K562 (cell line): ENCODE measurements at regions not wholly inside any gene's neighbourhood (a gene's known extent, or its start where the extent isn't known, plus 50 kb on each side); places are given as distances from the start of the nearest gene placed in this dataset.
A peak's percentile ranks its signal among the peaks of the same experiment; 100 is the strongest.

Experiments
- ATAC-seq: fragments of 200-7000 bp; cut with Tn5 transposase; 3 replicates; pipeline ENCODE4 v1.9.1; 2020; ENCODE audit warnings: moderate library complexity
- BruUV-seq: library from RNA; stranded (reverse); fragments of 400-500 nt; replicated peaks from 2 replicates; lab custom pipeline; 2021; lab: Mats Ljungman, UMichigan
- CTCF ChIA-PET: fragments of 300-600 bp; formaldehyde crosslinking; extraction: SDS; loops from one replicate; lab custom pipeline; 2021; ENCODE audit warnings: low intra/inter-chr PET ratio; lab: Yijun Ruan, JAX
- POLR2A ChIA-PET: fragments of 300-600, 350-650 bp; sonication (Branson Sonifier 250); formaldehyde crosslinking; extraction: SDS; loops from one replicate; lab custom pipeline; 2021; ENCODE audit warnings: antibody characterized with exemption, inconsistent platforms; lab: Yijun Ruan, JAX
- DNase-seq, 4 experiments: peaks; one replicate each; pipeline versions ENCODE4 v3.0.0 to v3.0.0-alpha.2; 2011 to 2018; ENCODE audit warnings: low spot score in 3 of 4, mixed read lengths in 3 of 4; ENCODE audit errors: extremely low read depth in 1 of 4
- FAIRE-seq: peaks from 2 replicates; lab custom pipeline; 2011; peaks lifted over from hg19 to GRCh38; lab: Jason Lieb, UNC
- H2AFZ ChIP-seq: 2 replicates; pipeline ENCODE4 v1.6.0; 2011; ENCODE audit warnings: low read depth, low read length, control low read depth, inconsistent platforms
- H3K27ac ChIP-seq: fragments of 200-600 bp; 3 replicates; pipeline ENCODE4 v1.8.0; 2011; ENCODE audit warnings: low read depth, mild to moderate bottlenecking, control low read depth, inconsistent platforms, low read length, moderate library complexity, mixed read lengths; ENCODE audit errors: extremely low read depth
- H3K27me3 ChIP-seq, 2 experiments: fragments of 300-600 bp in 1 of 2; 2 replicates in 1 of 2; 3 replicates in 1 of 2; pipeline versions ENCODE4 v1.6.0 to v1.8.0; 2011; ENCODE audit warnings: inconsistent platforms in 2 of 2, low read length in 2 of 2, mild to moderate bottlenecking in 1 of 2, mixed read lengths in 1 of 2, moderate library complexity in 1 of 2; ENCODE audit not compliant: control insufficient read depth in 2 of 2, insufficient read depth in 2 of 2
- H3K36me3 ChIP-seq: fragments of 300-600 bp; 3 replicates; pipeline ENCODE4 v1.8.0; 2011; ENCODE audit warnings: mild to moderate bottlenecking, low read length, inconsistent platforms; ENCODE audit not compliant: control insufficient read depth, insufficient read depth
- H3K4me1 ChIP-seq, 2 experiments: fragments of 200-600 bp in 1 of 2; replicated peaks in 1 of 2; 2 replicates in 1 of 2; 3 replicates in 1 of 2; pipeline versions ENCODE4 v1.5.1 to v1.8.0; 2011; ENCODE audit warnings: inconsistent platforms in 2 of 2, low read length in 2 of 2, mild to moderate bottlenecking in 1 of 2, mixed read lengths in 1 of 2, moderate library complexity in 1 of 2; ENCODE audit not compliant: control insufficient read depth in 2 of 2, insufficient read depth in 2 of 2
- H3K4me2 ChIP-seq: 2 replicates; pipeline ENCODE4 v1.6.1; 2011; ENCODE audit warnings: low read length, control low read depth, inconsistent platforms, mixed read lengths; ENCODE audit not compliant: insufficient read depth
- H3K4me3 ChIP-seq: fragments of 200-600 bp; sonication (generic), shearing (Covaris generic); 2 replicates; pipeline ENCODE4 v1.5.1; 2016; ENCODE audit warnings: control low read depth, inconsistent platforms
- H3K79me2 ChIP-seq: fragments of 200-600 bp; 3 replicates; pipeline ENCODE4 v1.8.0; 2011; ENCODE audit warnings: low read length, inconsistent platforms; ENCODE audit not compliant: control insufficient read depth, insufficient read depth
- H3K9ac ChIP-seq, 2 experiments: 2 replicates each; pipeline versions ENCODE4 v1.6.0 to v1.6.1; 2011; ENCODE audit warnings: low read depth in 2 of 2, low read length in 2 of 2, control low read depth in 1 of 2, inconsistent platforms in 1 of 2, mild to moderate bottlenecking in 1 of 2, mixed read lengths in 1 of 2; ENCODE audit not compliant: insufficient read depth in 1 of 2
- H3K9me1 ChIP-seq: one replicate; pipeline ENCODE4 v1.6.0; 2011; ENCODE audit warnings: inconsistent platforms, mild to moderate bottlenecking, low read length, moderate library complexity; ENCODE audit not compliant: control insufficient read depth, insufficient read depth
- H3K9me3 ChIP-seq: replicated peaks from 2 replicates; pipeline ENCODE4 v1.5.1; 2011; ENCODE audit warnings: low read depth, low read length, inconsistent platforms; ENCODE audit not compliant: control insufficient read depth, insufficient read depth
- H4K20me1 ChIP-seq: replicated peaks from 2 replicates; pipeline ENCODE4 v1.6.1; 2011; ENCODE audit warnings: low read length, inconsistent platforms, mixed read lengths; ENCODE audit not compliant: control insufficient read depth, insufficient read depth
- CREB1 ChIP-seq, 2 experiments: sonication (generic) in 1 of 2; formaldehyde crosslinking in 1 of 2; IDR thresholded peaks; 2 replicates each; pipeline versions ENCODE4 v1.6.1 to v1.8.0; 2012 to 2022; ENCODE audit warnings: inconsistent platforms in 1 of 2, mild to moderate bottlenecking in 1 of 2, missing genetic modification reagents in 1 of 2, moderate library complexity in 1 of 2
- CTCF ChIP-seq, 3 experiments: IDR thresholded peaks in 2 of 3; conservative IDR thresholded peaks in 1 of 3; 2 replicates each; pipeline ENCODE4 v1.5.1; 2011 to 2012; ENCODE audit warnings: low read length in 3 of 3, mild to moderate bottlenecking in 3 of 3, control low read depth in 2 of 3, improper control_type of control experiment in 1 of 3, inconsistent platforms in 1 of 3, low read depth in 1 of 3, mixed read lengths in 1 of 3, moderate library complexity in 1 of 3; ENCODE audit not compliant: insufficient read depth in 2 of 3
- ETV6 ChIP-seq, 3 experiments: fragments of 150-350 bp in 1 of 3; sonication (generic) in 1 of 3; formaldehyde crosslinking in 1 of 3; IDR thresholded peaks; 2 replicates each; pipeline versions ENCODE4 v1.6.1 to v1.8.0; 2014 to 2022; ENCODE audit warnings: borderline replicate concordance in 2 of 3, low read depth in 2 of 3, antibody characterized with exemption in 1 of 3, low read length in 1 of 3, mild to moderate bottlenecking in 1 of 3, missing genetic modification reagents in 1 of 3
- MBD2 ChIP-seq: sonication (generic); IDR thresholded peaks from 2 replicates; pipeline ENCODE4 v1.6.1; 2016; ENCODE audit warnings: low read depth, borderline replicate concordance
- POLR2G ChIP-seq: fragments of 200-400 bp; formaldehyde crosslinking; IDR thresholded peaks from 2 replicates; pipeline ENCODE4 v1.6.1; 2017; ENCODE audit warnings: low read depth, mild to moderate bottlenecking, antibody characterized with exemption, low read length, moderate library complexity
- RCOR1 ChIP-seq, 2 experiments: IDR thresholded peaks; 2 replicates each; pipeline ENCODE4 v1.6.1; 2012; ENCODE audit warnings: low read depth in 2 of 2, low read length in 2 of 2, borderline replicate concordance in 1 of 2, improper control_type of control experiment in 1 of 2
- STAT6 ChIP-seq: sonication (generic); formaldehyde crosslinking; IDR thresholded peaks from 2 replicates; pipeline ENCODE4 v1.8.1; 2023; ENCODE audit warnings: mild to moderate bottlenecking, missing genetic modification reagents
- WGBS: fragments of 100-300 bp; shearing (Covaris generic); methylation state at CpG from one replicate; pipeline ENCODE4 v1.1.6; 2016; ENCODE audit warnings: low coverage, mixed read lengths; ENCODE audit not compliant: insufficient coverage; ENCODE audit errors: missing lambda C conversion rate; 5-methylcytosine and 5-hydroxymethylcytosine counted together
- in situ Hi-C: fragments of 300-500 bp; cut with MboI; formaldehyde crosslinking; loops from 4 replicates; pipeline ENCODE4 v1.15.0; 2018; ENCODE audit warnings: inconsistent platforms, mixed read lengths
- intact Hi-C: fragments of 100-400 bp; cut with micrococcal nuclease; formaldehyde crosslinking; loops from 2 replicates; pipeline ENCODE4 v1.14.2; 2022

GRCh38 chr9:113741886-113742854 lies 133.9 kb upstream of the ZNF618 start:
- peak; percentile 31; the same call in 1 of the 3 replicates for ATAC-seq
- H3K4me2 ChIP-seq, result peak overlapping the region; percentile 43; the same call in 1 of the 2 replicates
- no TSS peak for BruUV-seq
- FAIRE-seq, result no peak
- H3K4me1 ChIP-seq, result no peaks in the 10 kb centered on the region
- H3K36me3 ChIP-seq, result no peaks in the 10 kb centered on the region
- in situ Hi-C loops, result no loop called here
- no peak overlapping the region for H3K4me3 ChIP-seq
- CTCF ChIA-PET, result no interaction called here
- no peak for DNase-seq
- no peak for TF ChIP-seq ETV6 (IDR thresholded peaks at IDR 0.05; ENCODE audit: borderline replicate concordance in 1 of 2, low read depth in 2 of 2, low read length in 1 of 2)
- TF ChIP-seq ETV6 (CRISPR knock-in tag; IDR thresholded peaks at IDR 0.05; ENCODE audit: borderline replicate concordance), result no peak
- no peak for TF ChIP-seq POLR2G
- 0 out of 6 replicates have a peak, but pooled peaks of 1 of the 3 experiments have one; percentile 12 for TF ChIP-seq CTCF (IDR thresholded peaks at IDR 0.05 in 2 of 3, conservative IDR thresholded peaks at IDR 0.05 in 1 of 3; ENCODE audit: insufficient read depth in 2 of 3, low read depth in 1 of 3, low read length in 3 of 3)
- no peak for TF ChIP-seq RCOR1 (IDR thresholded peaks at IDR 0.05; ENCODE audit: borderline replicate concordance in 1 of 2, low read depth in 2 of 2, low read length in 2 of 2)
- TF ChIP-seq CREB1 (IDR thresholded peaks at IDR 0.05), result no peak
- no peak for TF ChIP-seq CREB1 (CRISPR knock-in tag; IDR thresholded peaks at IDR 0.05)
- no peak for TF ChIP-seq MBD2
- TF ChIP-seq STAT6 (CRISPR knock-in tag), result no peak
- H3K9me1 ChIP-seq, result no peaks in the 10 kb centered on the region
- no peak overlapping the region for H3K9ac ChIP-seq
- H3K79me2 ChIP-seq, result no peaks in the 10 kb centered on the region
- H3K27ac ChIP-seq, result no peak overlapping the region
- no peaks in the 10 kb centered on the region for H4K20me1 ChIP-seq
- 4% methylated on average over 12 of the region's 12 CpGs for WGBS
- peaks cover 4 to 10% of the 10 kb centered on the region in 2 experiments; a peak in 4 of 5 replicates for H3K27me3 ChIP-seq
- no peaks in the 10 kb centered on the region for H3K9me3 ChIP-seq
- H2AFZ ChIP-seq, result 0 out of 2 replicates have a peak overlapping the region, but pooled peaks have one; percentile 38
- POLR2A ChIA-PET, result interaction anchor here (0.5 to 1.3 kb wide), 2 partner anchors 40 to 57 kb away, joined by 3 to 5 read pairs; no protein-coding TSS in a partner anchor
- intact Hi-C loops, result no loop called here
